ENCODE measurements at regions not wholly inside any gene's neighbourhood (a gene's known extent, or its start where the extent isn't known, plus 50 kb on each side); places are given as distances from the start of the nearest gene placed in this dataset.

- TF ChIP-seq EZH2 (IDR thresholded peaks at IDR 0.05; ENCODE audit: insufficient read depth, poor library complexity, severe bottlenecking), result no peak
- TF ChIP-seq EZH2phosphoT487 (IDR thresholded peaks at IDR 0.05; ENCODE audit: insufficient read depth, low read depth), result no peak
Measured at GRCh38 chr2:48017136-48017535, 110.8 kb upstream of the FBXO11 start.

All from GM23248 (cell line).